Panc1 (cell line): ENCODE measurements at regions not wholly inside any gene's neighbourhood (a gene's known extent, or its start where the extent isn't known, plus 50 kb on each side); places are given as distances from the start of the nearest gene placed in this dataset.

Experiments
- ATAC-seq: fragments of 200-7000 bp; cut with Tn5 transposase; 2 replicates; pipeline ENCODE4 v1.9.1; 2020; ENCODE audit warnings: mild to moderate bottlenecking, moderate library complexity
- BruUV-seq: library from RNA; stranded (reverse); fragments of 400-500 nt; replicated peaks from 2 replicates; lab custom pipeline; 2021; lab: Mats Ljungman, UMichigan
- CTCF ChIA-PET: fragments of 300-600 bp; sonication (Branson Sonifier 250); formaldehyde crosslinking; loops from one replicate; lab custom pipeline; 2022; ENCODE audit warnings: antibody characterized with exemption; lab: Charles Lee
- POLR2A ChIA-PET: fragments of 300-600 bp; sonication (Branson Sonifier 250); formaldehyde crosslinking; loops from one replicate; lab custom pipeline; 2022; ENCODE audit warnings: antibody characterized with exemption; lab: Charles Lee
- DNase-seq: peaks from one replicate; pipeline ENCODE4 v3.0.0-alpha.2; 2010; ENCODE audit warnings: low read depth, low spot score
- H3K27ac ChIP-seq: 2 replicates; pipeline ENCODE4 v1.5.1; 2011; ENCODE audit warnings: mild to moderate bottlenecking, low read length, inconsistent platforms
- H3K27me3 ChIP-seq: fragments of 200-500 bp; sonication (Bioruptor generic); 2 replicates; pipeline ENCODE4 v1.6.0; 2014; ENCODE audit warnings: low read length, inconsistent platforms; ENCODE audit not compliant: control insufficient read depth, insufficient read depth
- H3K36me3 ChIP-seq: fragments of 200-500 bp; sonication (Bioruptor generic); 2 replicates; pipeline ENCODE4 v1.5.1; 2014; ENCODE audit warnings: inconsistent platforms, mild to moderate bottlenecking, low read length, moderate library complexity; ENCODE audit not compliant: control insufficient read depth, insufficient read depth
- H3K4me1 ChIP-seq: 2 replicates; pipeline ENCODE4 v1.5.1; 2011; ENCODE audit warnings: inconsistent platforms, mild to moderate bottlenecking, low read length, moderate library complexity; ENCODE audit not compliant: control insufficient read depth, insufficient read depth
- H3K4me3 ChIP-seq, 2 experiments: 2 replicates each; pipeline ENCODE4 v1.5.1; 2011 to 2012; ENCODE audit warnings: low read depth in 2 of 2, low read length in 2 of 2, mild to moderate bottlenecking in 2 of 2, inconsistent platforms in 1 of 2, moderate library complexity in 1 of 2
- H3K9me3 ChIP-seq: fragments of 200-500 bp; sonication (Bioruptor generic); 2 replicates; pipeline ENCODE4 v1.5.1; 2014; ENCODE audit warnings: low read depth, mild to moderate bottlenecking, inconsistent platforms, low read length, moderate library complexity; ENCODE audit not compliant: control insufficient read depth, insufficient read depth
- CTCF ChIP-seq: fragments of 450-650 bp; IDR thresholded peaks from 2 replicates; pipeline ENCODE4 v1.5.1; 2017; ENCODE audit warnings: mild to moderate bottlenecking
- POLR2AphosphoS5 ChIP-seq: IDR thresholded peaks from 2 replicates; pipeline ENCODE4 v1.6.1; 2012; ENCODE audit warnings: mild to moderate bottlenecking, low read depth, low read length, moderate library complexity
- REST ChIP-seq, 2 experiments: IDR thresholded peaks; 2 replicates each; pipeline ENCODE4 v1.6.1; 2011 to 2012; ENCODE audit warnings: low read depth in 2 of 2, control low read depth in 1 of 2, low read length in 1 of 2, mild to moderate bottlenecking in 1 of 2, moderate library complexity in 1 of 2; ENCODE audit not compliant: insufficient read depth in 1 of 2
- SIN3A ChIP-seq: IDR thresholded peaks from 2 replicates; pipeline ENCODE4 v1.6.1; 2012; ENCODE audit warnings: low read depth, mild to moderate bottlenecking, low read length, moderate library complexity, borderline replicate concordance; ENCODE audit not compliant: insufficient read depth
- TCF7L2 ChIP-seq: IDR thresholded peaks from 2 replicates; pipeline ENCODE4 v1.6.1; 2011; ENCODE audit warnings: mild to moderate bottlenecking, low read depth, low read length, inconsistent platforms
- in situ Hi-C: cut with HindIII; loops from 2 replicates; pipeline ENCODE4 v1.10.0; 2016; ENCODE audit warnings: low sequenced_read_pairs, low pct_unique_long_range_greater_than_20kb
- intact Hi-C: fragments of 100-400 bp; cut with micrococcal nuclease; formaldehyde crosslinking; loops from one replicate; pipeline ENCODE4 v1.10.0; 2022; ENCODE audit not compliant: unreplicated experiment

GRCh38 chr4:108426493-108426892, 193.9 kb upstream of the RPL34 start:
- no peaks in the 10 kb centered on the region for H3K9me3 ChIP-seq
- H3K27me3 ChIP-seq: no peaks in the 10 kb centered on the region
- ATAC-seq (no peak), DNase-seq (no peak)
- intact Hi-C loops: no loop called here
- H3K36me3 ChIP-seq: no peaks in the 10 kb centered on the region
- in situ Hi-C loops: no loop called here
- H3K4me3 ChIP-seq: no peak overlapping the region
- no peak overlapping the region for H3K27ac ChIP-seq
- TF ChIP-seq POLR2AphosphoS5: no peak
- TF ChIP-seq TCF7L2: no peak
- TF ChIP-seq SIN3A: no peak
- no peak for TF ChIP-seq CTCF
- TF ChIP-seq REST (IDR thresholded peaks at IDR 0.05; ENCODE audit: insufficient read depth in 1 of 2, low read depth in 2 of 2, low read length in 1 of 2): no peak
- ChIA-PET POLR2A (no interaction called here), CTCF (no interaction called here)
- H3K4me1 ChIP-seq: no peaks in the 10 kb centered on the region
- no TSS peak for BruUV-seq

- Histone ChIP-seq H3K4me3 (no peak overlapping the region), H3K27ac (no peak overlapping the region), H3K9me3 (no peaks in the 10 kb centered on the region), H3K36me3 (no peaks in the 10 kb centered on the region), H3K27me3 (no peaks in the 10 kb centered on the region), H3K4me1 (no peaks in the 10 kb centered on the region)
- ATAC-seq (no peak), DNase-seq (no peak)
- in situ Hi-C loops (no loop called here), intact Hi-C loops (no loop called here)
- TF ChIP-seq REST (IDR thresholded peaks at IDR 0.05; ENCODE audit: insufficient read depth in 1 of 2, low read depth in 2 of 2, low read length in 1 of 2) (no peak), CTCF (no peak), TCF7L2 (no peak), SIN3A (no peak), POLR2AphosphoS5 (no peak)
- ChIA-PET POLR2A (no interaction called here), CTCF (no interaction called here)
- BruUV-seq: no TSS peak
These were observed 194.4 kb upstream of the RPL34 start for GRCh38 chr4:108425988-108426387.
